Superior temporal gyrus (tissue), 1 donor: ENCODE measurements at regions not wholly inside any gene's neighbourhood (a gene's known extent, or its start where the extent isn't known, plus 50 kb on each side); places are given as distances from the start of the nearest gene placed in this dataset.
"Not testable (repeated sequence)": the region's sequence is repeated elsewhere in the genome, so short reads cannot be mapped to it uniquely, and the experiment has no call there.

ENCODE experiments used
- DNase-seq: peaks from one replicate; pipeline ENCODE4 v3.0.0-alpha.2; 2016; ENCODE audit errors: extremely low spot score

GRCh38 chr11:11010624-11011127 lies 152.8 kb upstream of the ZBED5 start:
- DNase-seq, result peak; percentile 52

- DNase-seq, result no peak
Measured at GRCh38 chr11:11009179-11009578, 151.3 kb upstream of the ZBED5 start.

- no peak for DNase-seq
Measured at GRCh38 chr11:11004069-11004468, 146.2 kb upstream of the ZBED5 start.

GRCh38 chr11:11003226-11003625 lies 145.4 kb upstream of the ZBED5 start:
- DNase-seq, result no peak

- no peak for DNase-seq
Measured at GRCh38 chr11:11000579-11001283, 142.9 kb upstream of the ZBED5 start.

GRCh38 chr11:10998674-10999073 lies 140.8 kb upstream of the ZBED5 start:
- DNase-seq, result no peak

GRCh38 chr11:10996678-10997077 lies 138.8 kb upstream of the ZBED5 start:
- DNase-seq, result no peak

- no peak for DNase-seq
Measured at GRCh38 chr11:10993640-10994039, 135.8 kb upstream of the ZBED5 start.

- DNase-seq, result no peak
Measured at GRCh38 chr11:10993186-10993585, 135.3 kb upstream of the ZBED5 start.

- no peak for DNase-seq
Measured at GRCh38 chr11:10991393-10991792, 133.5 kb upstream of the ZBED5 start.

GRCh38 chr11:10990637-10991193 lies 132.9 kb upstream of the ZBED5 start:
- DNase-seq, result no peak

- DNase-seq, result no peak
Measured at GRCh38 chr11:10990160-10990559, 132.3 kb upstream of the ZBED5 start.

GRCh38 chr11:10986006-10986405 lies 128.2 kb upstream of the ZBED5 start:
- no peak for DNase-seq

- DNase-seq, result no peak
Measured at GRCh38 chr11:10984742-10985141, 126.9 kb upstream of the ZBED5 start.

GRCh38 chr11:10984250-10984649 lies 126.4 kb upstream of the ZBED5 start:
- DNase-seq, result no peak

- DNase-seq, result no peak
Measured at GRCh38 chr11:10982704-10983510, 125.1 kb upstream of the ZBED5 start.

GRCh38 chr11:10979529-10979928 lies 121.7 kb upstream of the ZBED5 start:
- no peak for DNase-seq

- DNase-seq, result no peak
Measured at GRCh38 chr11:10978198-10978597, 120.3 kb upstream of the ZBED5 start.

GRCh38 chr11:10975287-10975721 lies 117.5 kb upstream of the ZBED5 start:
- DNase-seq, result peak; percentile 77

- DNase-seq, result peak; percentile 62
Measured at GRCh38 chr11:10973416-10973815, 115.6 kb upstream of the ZBED5 start.

- DNase-seq, result no peak
Measured at GRCh38 chr11:10970926-10971325, 113.1 kb upstream of the ZBED5 start.

GRCh38 chr11:10969387-10969786 lies 111.5 kb upstream of the ZBED5 start:
- no peak for DNase-seq

GRCh38 chr11:10956884-10957283 lies 99.0 kb upstream of the ZBED5 start:
- DNase-seq, result not testable (repeated sequence)
